ENCODE measurements at regions not wholly inside any gene's neighbourhood (a gene's known extent, or its start where the extent isn't known, plus 50 kb on each side); places are given as distances from the start of the nearest gene placed in this dataset.

DNA sequence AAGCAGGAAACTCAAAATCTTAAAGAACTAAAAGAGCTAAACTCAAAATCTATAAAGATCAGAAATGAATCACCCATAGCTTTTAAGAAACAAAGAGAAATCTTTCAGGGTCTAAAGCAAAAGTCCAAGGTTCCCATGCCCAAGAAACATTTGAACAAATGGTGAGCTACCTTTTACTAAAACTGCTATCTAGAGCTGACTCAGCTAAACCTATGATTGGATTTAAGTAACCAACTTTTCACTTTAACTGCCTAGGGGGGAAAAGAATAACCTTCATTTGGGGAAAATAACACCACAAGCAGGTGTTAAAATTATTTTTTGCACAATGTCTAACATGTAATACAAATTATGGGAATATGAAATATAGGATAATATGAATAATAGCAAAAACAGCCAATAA is 328.4 kb downstream of the PHF14 start:
- TF ChIP-seq CTCF (IDR thresholded peaks at IDR 0.05 in 4 of 5, conservative IDR thresholded peaks at IDR 0.05 in 1 of 5): no peak
- no peak for TF ChIP-seq POLR2A (IDR thresholded peaks at IDR 0.05)
- H3K4me1 ChIP-seq: no peaks in the 10 kb centered on the region
- H3K9me3 ChIP-seq: no peaks in the 10 kb centered on the region
- no peaks in the 10 kb centered on the region for H3K36me3 ChIP-seq
- in situ Hi-C loops (cut with MboI; ENCODE audit: low sequenced_read_pairs in 4 of 4): no loop called here
- intact Hi-C loops (cut with DNase I; ENCODE audit: low total_unique reads): no loop called here
- H3K27ac ChIP-seq: no peak overlapping the region
- no peaks in the 10 kb centered on the region for H3K27me3 ChIP-seq
- H3K4me3 ChIP-seq: no peak overlapping the region
- DNase-seq (no peak), ATAC-seq (no peak)

DNA sequence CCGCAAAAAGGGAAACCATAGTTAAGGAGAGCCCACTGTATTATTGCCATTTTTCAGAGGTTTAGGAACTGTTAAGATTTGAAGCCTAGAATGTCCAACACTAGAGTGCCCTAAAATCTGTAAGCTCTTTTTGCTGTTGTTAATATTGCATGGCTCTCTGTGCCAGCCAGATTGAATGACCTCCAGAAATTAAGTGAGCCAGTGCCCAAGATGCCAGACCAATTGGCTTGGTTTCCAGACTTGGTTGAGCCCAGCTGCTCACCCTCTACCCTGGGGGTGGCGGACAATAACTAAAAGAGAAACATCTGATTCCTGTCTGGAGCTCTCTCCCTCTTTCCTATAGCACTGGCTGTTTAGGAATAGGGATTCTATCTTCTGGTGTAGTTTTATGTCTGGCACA is 340.1 kb downstream of the PHF14 start:
- H3K27me3 ChIP-seq: no peaks in the 10 kb centered on the region
- TF ChIP-seq POLR2A (IDR thresholded peaks at IDR 0.05) (no peak), CTCF (IDR thresholded peaks at IDR 0.05 in 4 of 5, conservative IDR thresholded peaks at IDR 0.05 in 1 of 5) (no peak)
- no peaks in the 10 kb centered on the region for H3K36me3 ChIP-seq
- H3K9me3 ChIP-seq: no peaks in the 10 kb centered on the region
- intact Hi-C loops (cut with DNase I; ENCODE audit: low total_unique reads) (no loop called here), in situ Hi-C loops (cut with MboI; ENCODE audit: low sequenced_read_pairs in 4 of 4) (no loop called here)
- DNase-seq (no peak), ATAC-seq (no peak)
- H3K4me3 ChIP-seq: no peak overlapping the region
- no peaks in the 10 kb centered on the region for H3K4me1 ChIP-seq
- H3K27ac ChIP-seq: no peak overlapping the region

GRCh38 chr7:11315666-11316258 is 342.1 kb downstream of the PHF14 start:
- H3K4me1 ChIP-seq: no peaks in the 10 kb centered on the region
- no peak overlapping the region for H3K4me3 ChIP-seq
- ATAC-seq: no peak
- no peaks in the 10 kb centered on the region for H3K36me3 ChIP-seq
- intact Hi-C loops (cut with DNase I; ENCODE audit: low total_unique reads) (no loop called here), in situ Hi-C loops (cut with MboI; ENCODE audit: low sequenced_read_pairs in 4 of 4) (no loop called here)
- TF ChIP-seq POLR2A (IDR thresholded peaks at IDR 0.05) (no peak), CTCF (IDR thresholded peaks at IDR 0.05 in 4 of 5, conservative IDR thresholded peaks at IDR 0.05 in 1 of 5) (no peak)
- H3K9me3 ChIP-seq: no peaks in the 10 kb centered on the region
- no peaks in the 10 kb centered on the region for H3K27me3 ChIP-seq
- DNase-seq: no peak
- H3K27ac ChIP-seq: no peak overlapping the region

GRCh38 chr7:11317766-11318165 is 344.1 kb downstream of the PHF14 start:
- Histone ChIP-seq H3K27me3 (no peaks in the 10 kb centered on the region), H3K36me3 (no peaks in the 10 kb centered on the region), H3K4me1 (no peaks in the 10 kb centered on the region), H3K4me3 (no peak overlapping the region), H3K27ac (no peak overlapping the region), H3K9me3 (no peaks in the 10 kb centered on the region)
- TF ChIP-seq CTCF (IDR thresholded peaks at IDR 0.05 in 4 of 5, conservative IDR thresholded peaks at IDR 0.05 in 1 of 5): no peak
- no peak for TF ChIP-seq POLR2A (IDR thresholded peaks at IDR 0.05)
- intact Hi-C loops (cut with DNase I; ENCODE audit: low total_unique reads): no loop called here
- no peak for ATAC-seq
- in situ Hi-C loops (cut with MboI; ENCODE audit: low sequenced_read_pairs in 4 of 4): no loop called here
- no peak for DNase-seq
